SU-DHL-6 (cell line): ENCODE measurements at regions not wholly inside any gene's neighbourhood (a gene's known extent, or its start where the extent isn't known, plus 50 kb on each side); places are given as distances from the start of the nearest gene placed in this dataset.

Source experiments
- H2AFZ ChIP-seq: fragments of 200-600 bp; sonication (generic); 2 replicates; pipeline ENCODE4 v1.6.1; 2014; ENCODE audit warnings: low read depth, mild to moderate bottlenecking, moderate library complexity, mixed read lengths, antibody characterized with exemption, low read length; ENCODE audit not compliant: severe bottlenecking
- H3F3A ChIP-seq: fragments of 200-600 bp; shearing (Covaris generic); 2 replicates; pipeline ENCODE4 v1.6.0; 2016; ENCODE audit warnings: antibody characterized with exemption, mild to moderate bottlenecking; ENCODE audit not compliant: insufficient read depth
- H3K27ac ChIP-seq: fragments of 200-600 bp; sonication (generic); 2 replicates; pipeline ENCODE4 v1.5.1; 2016; ENCODE audit warnings: low read depth, mild to moderate bottlenecking, low read length, moderate library complexity, mixed read lengths
- H3K27me3 ChIP-seq: fragments of 200-600 bp; sonication (generic), shearing (Covaris generic); 2 replicates; pipeline ENCODE4 v1.6.0; 2014; ENCODE audit warnings: mild to moderate bottlenecking, low read length
- H3K36me3 ChIP-seq: fragments of 200-600 bp; sonication (generic); 2 replicates; pipeline ENCODE4 v1.6.1; 2014; ENCODE audit warnings: mild to moderate bottlenecking, low read length, mixed read lengths
- H3K4me2 ChIP-seq: fragments of 300-600, 200-600 bp; shearing (Covaris generic), sonication (generic); 2 replicates; pipeline ENCODE4 v1.6.0; 2014; ENCODE audit warnings: low read length, low read depth, mild to moderate bottlenecking; ENCODE audit not compliant: poor library complexity, severe bottlenecking
- H3K4me3 ChIP-seq: fragments of 200-600 bp; sonication (generic); 2 replicates; pipeline ENCODE4 v1.5.1; 2014; ENCODE audit warnings: antibody characterized with exemption, low read length, mild to moderate bottlenecking, mixed read lengths; ENCODE audit not compliant: insufficient read depth, poor library complexity, severe bottlenecking
- H3K79me2 ChIP-seq: fragments of 200-600 bp; sonication (generic); 2 replicates; pipeline ENCODE4 v1.6.1; 2014; ENCODE audit warnings: mild to moderate bottlenecking, low read length, moderate library complexity; ENCODE audit not compliant: insufficient read depth
- H3K9ac ChIP-seq: fragments of 200-600 bp; sonication (generic); 2 replicates; pipeline ENCODE4 v1.7.0; 2014; ENCODE audit warnings: mild to moderate bottlenecking, low read length
- H3K9me2 ChIP-seq: fragments of 200-600 bp; sonication (generic); replicated peaks from 2 replicates; pipeline ENCODE4 v1.6.1; 2014; ENCODE audit warnings: low read length; ENCODE audit not compliant: insufficient read depth
- H3K9me3 ChIP-seq: fragments of 200-600 bp; sonication (generic); 2 replicates; pipeline ENCODE4 v1.6.1; 2014; ENCODE audit warnings: low read length, mixed read lengths; ENCODE audit not compliant: insufficient read depth
- H4K20me1 ChIP-seq: fragments of 200-600 bp; sonication (generic); 2 replicates; pipeline ENCODE4 v1.6.1; 2014; ENCODE audit warnings: low read depth, mild to moderate bottlenecking, antibody characterized with exemption, low read length, moderate library complexity, mixed read lengths
- EZH2phosphoT487 ChIP-seq: fragments of 200-600 bp; sonication (generic), shearing (Covaris generic); conservative IDR thresholded peaks from 2 replicates; pipeline ENCODE4 v1.6.1; 2018; ENCODE audit warnings: mild to moderate bottlenecking, antibody characterized with exemption, low read length, moderate library complexity, mixed read lengths
- TF ChIP-seq, protein P1 (sequence below): fragments of 200-600 bp; sonication (generic); IDR thresholded peaks from one replicate; pipeline ENCODE4 v1.5.1; 2017; ENCODE audit warnings: antibody characterized with exemption, mild to moderate bottlenecking, low read length, moderate library complexity; ENCODE audit not compliant: insufficient read depth, poor library complexity, severe bottlenecking

DNA sequence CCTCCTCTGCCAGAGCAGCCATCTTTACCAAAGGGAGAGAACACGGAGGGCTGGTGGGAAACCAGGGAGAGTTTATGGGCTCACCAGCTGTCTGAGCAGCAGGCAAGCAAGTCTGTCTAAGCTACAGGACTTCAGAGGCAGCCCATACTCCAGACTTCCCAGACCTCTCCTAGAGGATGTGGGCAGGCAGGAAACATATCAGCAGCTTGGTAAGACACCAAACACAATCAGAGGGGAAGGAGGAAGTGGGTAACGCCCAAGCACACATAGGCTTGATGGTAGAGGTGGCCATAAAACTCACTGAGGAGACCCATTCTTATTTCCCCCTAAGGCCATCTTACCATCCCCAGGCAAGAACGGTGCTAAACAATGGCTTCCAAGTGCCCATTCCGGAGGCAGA lies 143.1 kb upstream of the ARID1B start:
- Histone ChIP-seq H3K79me2 (no peaks in the 10 kb centered on the region), H3K36me3 (no peaks in the 10 kb centered on the region), H3K9me2 (no peaks in the 10 kb centered on the region), H3K27ac (no peak overlapping the region), H3K4me3 (no peak overlapping the region), H3F3A (peaks cover 19% of the 10 kb centered on the region), H4K20me1 (no peaks in the 10 kb centered on the region), H3K4me2 (no peak overlapping the region), H3K27me3 (no peaks in the 10 kb centered on the region), H2AFZ (no peak overlapping the region), H3K9ac (no peak overlapping the region), H3K9me3 (no peaks in the 10 kb centered on the region)
- TF ChIP-seq, protein P1, sequence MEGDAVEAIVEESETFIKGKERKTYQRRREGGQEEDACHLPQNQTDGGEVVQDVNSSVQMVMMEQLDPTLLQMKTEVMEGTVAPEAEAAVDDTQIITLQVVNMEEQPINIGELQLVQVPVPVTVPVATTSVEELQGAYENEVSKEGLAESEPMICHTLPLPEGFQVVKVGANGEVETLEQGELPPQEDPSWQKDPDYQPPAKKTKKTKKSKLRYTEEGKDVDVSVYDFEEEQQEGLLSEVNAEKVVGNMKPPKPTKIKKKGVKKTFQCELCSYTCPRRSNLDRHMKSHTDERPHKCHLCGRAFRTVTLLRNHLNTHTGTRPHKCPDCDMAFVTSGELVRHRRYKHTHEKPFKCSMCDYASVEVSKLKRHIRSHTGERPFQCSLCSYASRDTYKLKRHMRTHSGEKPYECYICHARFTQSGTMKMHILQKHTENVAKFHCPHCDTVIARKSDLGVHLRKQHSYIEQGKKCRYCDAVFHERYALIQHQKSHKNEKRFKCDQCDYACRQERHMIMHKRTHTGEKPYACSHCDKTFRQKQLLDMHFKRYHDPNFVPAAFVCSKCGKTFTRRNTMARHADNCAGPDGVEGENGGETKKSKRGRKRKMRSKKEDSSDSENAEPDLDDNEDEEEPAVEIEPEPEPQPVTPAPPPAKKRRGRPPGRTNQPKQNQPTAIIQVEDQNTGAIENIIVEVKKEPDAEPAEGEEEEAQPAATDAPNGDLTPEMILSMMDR = no peak
- TF ChIP-seq EZH2phosphoT487 = no peak

GRCh38 chr6:156633291-156633690 lies 143.9 kb upstream of the ARID1B start:
- Histone ChIP-seq H3K9me3 (no peaks in the 10 kb centered on the region), H3K4me2 (no peak overlapping the region), H3K9ac (no peak overlapping the region), H3K4me3 (no peak overlapping the region), H2AFZ (no peak overlapping the region), H3F3A (peaks cover 17% of the 10 kb centered on the region), H3K79me2 (no peaks in the 10 kb centered on the region), H3K27ac (no peak overlapping the region), H3K36me3 (no peaks in the 10 kb centered on the region), H4K20me1 (no peaks in the 10 kb centered on the region), H3K9me2 (no peaks in the 10 kb centered on the region), H3K27me3 (no peaks in the 10 kb centered on the region)
- no peak for TF ChIP-seq EZH2phosphoT487
- TF ChIP-seq, protein P1 = no peak

DNA sequence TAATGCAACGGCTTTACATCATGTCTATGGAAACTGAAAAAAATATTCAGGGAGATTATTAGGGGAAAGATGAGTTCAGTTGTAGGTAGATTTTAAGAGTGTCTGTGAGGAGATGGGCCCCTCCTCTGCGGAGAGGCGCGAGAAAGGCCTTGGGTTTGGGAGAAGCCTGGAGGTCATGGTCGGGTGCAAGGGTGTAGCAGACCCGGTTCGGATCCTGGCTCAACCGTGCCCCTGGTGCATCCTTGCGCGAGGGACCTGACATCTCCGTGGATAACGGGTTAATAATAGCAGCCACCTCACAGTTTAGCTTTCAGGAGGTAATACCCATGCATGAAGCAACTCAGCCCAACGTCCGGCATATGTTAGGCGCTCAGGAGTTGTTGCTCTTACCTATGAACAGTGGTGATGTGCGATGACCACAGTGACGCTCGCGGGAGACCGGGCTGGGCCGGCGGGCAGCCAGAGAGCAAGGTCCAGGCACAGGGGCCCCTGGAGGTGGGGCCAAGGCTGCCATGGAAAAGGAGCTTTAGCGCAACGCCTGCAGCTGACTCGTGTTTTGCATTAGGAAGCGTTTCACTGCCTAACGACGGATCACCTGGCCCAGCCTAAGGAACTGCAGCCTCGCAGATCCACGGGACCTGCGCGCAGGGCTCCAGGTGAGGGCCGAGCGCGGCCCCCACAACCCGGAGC lies 146.4 kb upstream of the ARID1B start:
- no peak overlapping the region for H3K4me3 ChIP-seq
- no peaks in the 10 kb centered on the region for H4K20me1 ChIP-seq
- H2AFZ ChIP-seq = no peak overlapping the region
- no peak for TF ChIP-seq EZH2phosphoT487
- TF ChIP-seq, protein P1 = no peak
- H3K4me2 ChIP-seq = no peak overlapping the region
- no peak overlapping the region for H3K27ac ChIP-seq
- no peaks in the 10 kb centered on the region for H3K27me3 ChIP-seq
- no peaks in the 10 kb centered on the region for H3K9me3 ChIP-seq
- no peak overlapping the region for H3K9ac ChIP-seq
- no peaks in the 10 kb centered on the region for H3K9me2 ChIP-seq
- no peaks in the 10 kb centered on the region for H3K36me3 ChIP-seq
- H3K79me2 ChIP-seq = no peaks in the 10 kb centered on the region
- no peaks in the 10 kb centered on the region for H3F3A ChIP-seq
